ENCODE measurements at regions not wholly inside any gene's neighbourhood (a gene's known extent, or its start where the extent isn't known, plus 50 kb on each side); places are given as distances from the start of the nearest gene placed in this dataset.

DNA sequence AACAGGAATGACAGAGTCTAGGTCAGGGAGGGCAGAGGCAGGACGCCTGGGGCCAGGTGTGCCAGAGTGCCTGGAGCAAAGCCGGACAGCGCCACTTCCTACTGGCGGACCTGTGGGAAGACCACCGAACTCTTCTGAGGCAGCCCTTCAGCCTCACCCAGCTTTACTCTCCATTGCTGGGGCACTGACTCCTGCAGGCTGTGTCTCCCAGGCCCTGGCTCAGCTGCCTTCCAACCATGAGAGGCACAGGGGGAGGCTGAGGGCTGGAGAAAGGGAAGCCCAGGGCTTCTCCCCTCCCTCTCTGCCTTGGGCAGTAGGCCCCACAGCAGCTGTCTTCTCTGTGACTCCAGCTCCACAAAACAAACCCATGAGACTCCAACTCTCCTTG lies 139.6 kb upstream of the UNC5B start:
- no peak for DNase-seq

DNA sequence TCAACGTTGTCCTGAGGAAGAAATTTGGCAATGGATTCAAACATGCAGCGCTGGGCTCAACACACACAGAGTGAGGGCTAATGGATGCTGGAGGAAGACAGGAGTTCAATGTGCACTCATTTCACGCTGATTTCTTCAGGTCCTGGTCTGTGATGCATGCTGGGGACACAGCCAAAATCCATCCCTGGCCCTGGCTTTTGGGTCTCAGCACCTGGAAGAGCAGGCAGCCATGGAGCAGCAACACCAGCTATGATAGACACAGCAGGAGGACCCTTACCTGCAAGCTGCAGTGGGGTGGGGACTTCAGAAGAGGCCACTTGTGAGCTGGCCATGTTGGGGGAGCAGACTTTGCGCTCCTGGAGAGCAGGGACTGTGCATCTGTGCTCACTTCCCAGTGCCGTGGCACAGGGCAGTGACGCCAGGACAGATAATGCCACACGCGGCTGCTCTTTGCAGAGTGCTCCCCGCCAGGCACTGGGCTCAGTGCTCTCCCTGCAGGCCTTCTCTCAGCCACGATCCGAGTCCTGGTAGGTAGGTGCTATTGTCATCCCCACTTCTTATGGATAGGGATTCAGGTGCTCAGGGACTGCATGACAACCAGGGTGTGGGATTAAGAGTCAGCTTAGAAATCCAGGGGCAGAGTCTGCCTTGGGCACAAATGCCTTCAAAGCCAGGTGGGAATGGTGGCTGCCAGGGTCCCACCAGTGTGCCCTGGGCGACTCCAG lies 138.8 kb upstream of the UNC5B start:
- DNase-seq, result no peak

GRCh38 chr10:71074176-71074755 lies 138.1 kb upstream of the UNC5B start:
- no peak for DNase-seq

GRCh38 chr10:71075086-71075758 lies 137.1 kb upstream of the UNC5B start:
- DNase-seq, result no peak

DNA sequence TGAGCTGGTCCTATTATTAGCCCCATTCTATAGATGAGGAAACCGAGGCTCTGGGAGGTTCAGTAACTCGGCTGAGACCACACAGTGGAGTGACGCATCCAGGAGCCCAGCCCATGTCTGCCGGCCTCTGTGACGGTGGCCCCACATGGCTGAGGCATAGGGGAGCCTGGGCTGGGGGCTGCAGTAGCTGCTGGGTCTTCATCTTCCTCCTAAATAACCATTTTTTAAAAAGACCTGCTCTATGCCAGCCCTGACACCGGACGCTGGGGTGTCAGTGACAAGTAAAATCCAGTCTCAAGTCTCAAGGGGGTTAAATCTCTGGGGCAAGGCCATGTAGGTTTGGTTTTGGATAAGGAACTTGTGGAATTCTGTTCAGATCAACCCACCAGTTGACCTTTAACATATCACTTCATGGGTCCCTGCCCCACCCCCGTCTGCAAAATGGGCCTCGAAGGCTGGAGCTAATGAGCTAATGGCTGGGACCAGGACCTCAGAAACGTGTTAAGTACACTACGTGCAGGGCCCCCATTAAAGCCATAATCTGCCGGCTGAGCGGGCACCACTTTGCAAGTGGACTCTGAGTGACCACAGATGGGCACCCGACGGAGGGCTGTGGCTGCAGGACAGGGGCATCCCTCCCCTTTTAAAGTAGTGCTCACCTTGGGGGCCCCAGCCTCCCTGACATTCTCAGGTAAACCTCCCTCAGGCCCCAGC lies 136.5 kb upstream of the UNC5B start:
- DNase-seq, result no peak

GRCh38 chr10:71076473-71077142 lies 135.8 kb upstream of the UNC5B start:
- DNase-seq, result no peak

DNA sequence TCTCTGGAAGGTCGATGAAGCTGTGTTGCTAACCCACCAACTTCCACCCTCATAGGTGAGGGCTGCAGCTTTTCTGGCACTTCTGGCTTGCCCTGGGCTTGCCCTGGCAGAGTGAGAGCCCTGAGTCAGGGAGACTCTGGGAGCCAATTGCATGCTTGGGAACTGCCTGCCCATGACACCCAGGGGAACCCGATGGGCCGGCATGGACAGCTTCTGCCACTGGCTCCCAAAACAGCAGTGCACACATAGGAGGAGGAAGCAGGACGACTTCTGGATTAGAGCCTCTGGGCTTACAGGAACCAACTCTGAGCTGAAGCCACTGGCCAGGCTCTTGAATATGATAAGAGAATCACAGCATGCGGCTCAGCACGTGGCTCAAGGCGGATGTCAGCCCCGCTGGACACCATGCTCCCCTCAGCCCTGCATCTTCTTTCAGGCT lies 135.2 kb upstream of the UNC5B start:
- DNase-seq, result no peak

DNA sequence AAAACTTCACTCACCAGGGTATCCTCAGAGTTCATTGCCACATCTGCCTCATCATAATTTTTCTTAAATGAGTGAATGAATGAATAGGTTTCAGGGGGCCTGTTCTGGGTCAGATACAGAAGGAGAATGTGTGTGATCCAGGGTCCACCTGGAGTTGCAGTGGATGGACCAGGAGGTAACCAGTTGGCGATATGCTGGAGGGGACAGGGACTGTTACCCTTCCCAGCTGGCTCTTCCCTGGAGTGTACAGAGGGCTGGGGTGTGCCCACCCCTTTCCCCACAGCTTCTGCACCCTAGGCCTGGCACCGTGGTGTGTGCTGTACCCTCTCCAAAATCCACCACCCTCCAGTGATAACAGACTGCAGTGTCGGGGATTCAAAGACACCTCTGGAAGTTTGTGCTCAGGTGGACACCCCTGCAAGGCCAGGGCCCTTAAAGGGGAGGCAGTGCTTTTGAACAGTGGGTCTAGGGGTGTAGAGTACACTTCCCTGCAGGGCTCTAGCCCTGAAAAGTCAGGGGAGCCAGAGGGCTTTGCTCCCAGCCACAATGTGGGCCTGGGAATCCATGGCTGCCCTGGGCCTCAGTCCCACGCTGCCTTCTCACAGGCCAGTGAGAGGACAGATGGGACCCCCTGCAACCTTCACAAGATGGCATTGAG lies 134.4 kb upstream of the UNC5B start:
- no peak for DNase-seq

GRCh38 chr10:71078454-71079145 lies 133.8 kb upstream of the UNC5B start:
- no peak for DNase-seq

GRCh38 chr10:71079761-71080380 lies 132.5 kb upstream of the UNC5B start:
- no peak for DNase-seq

DNA sequence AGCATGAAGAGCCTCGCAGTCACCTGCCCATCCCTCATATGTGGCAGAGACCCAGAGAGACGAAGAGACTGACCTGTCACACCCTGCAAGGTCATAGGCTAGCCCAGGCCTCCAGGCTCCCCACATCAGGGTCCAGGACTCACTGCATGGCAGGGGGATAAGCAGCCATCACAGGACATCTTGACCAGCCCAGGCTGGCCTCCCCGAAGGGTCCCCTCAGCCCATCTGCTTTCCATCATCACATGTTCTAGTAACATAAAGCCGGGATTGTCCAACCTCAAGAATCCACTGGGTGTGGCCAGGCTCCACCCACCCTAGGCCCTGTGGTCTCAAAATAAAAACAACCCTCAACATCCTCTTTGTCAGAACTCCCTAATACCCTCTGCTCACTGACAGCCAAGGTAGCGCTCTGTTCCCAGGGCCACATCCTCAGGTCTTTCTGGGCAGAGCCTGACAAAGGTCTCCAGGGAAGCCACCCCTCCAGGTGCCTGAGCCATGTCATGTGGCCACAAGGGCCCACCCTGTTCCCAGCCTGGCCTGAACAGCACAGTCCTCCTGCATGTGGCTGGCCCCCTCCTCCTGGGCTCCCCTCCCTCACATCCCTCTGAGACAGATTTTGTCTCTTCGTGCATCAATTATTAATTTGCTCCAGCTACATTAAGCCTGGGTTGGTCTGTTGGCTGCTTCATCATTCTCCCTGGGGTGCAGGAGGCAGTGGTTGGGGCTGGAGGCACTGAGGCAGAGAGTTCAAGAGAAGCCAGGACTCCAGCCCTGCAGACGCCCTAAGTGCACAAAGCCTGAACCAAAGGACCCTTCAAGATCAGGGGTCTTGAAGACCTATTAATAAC lies 131.8 kb upstream of the UNC5B start:
- no peak for DNase-seq

DNA sequence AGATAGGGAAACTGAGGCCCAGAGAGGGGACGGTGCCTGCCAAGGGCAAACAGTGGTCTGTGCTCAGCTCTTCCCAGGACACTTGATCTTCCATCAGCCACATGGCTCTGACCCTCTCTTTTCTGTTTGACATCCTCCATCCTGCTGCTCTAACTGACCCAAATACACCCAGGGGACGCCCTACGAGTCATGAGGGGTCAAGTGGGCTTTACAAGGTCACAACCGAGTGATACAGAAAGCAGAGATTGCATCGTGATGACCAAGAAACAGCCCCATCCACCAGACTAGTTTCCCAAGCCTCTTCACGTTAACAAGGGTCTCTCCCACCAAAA lies 131.2 kb upstream of the UNC5B start:
- no peak for DNase-seq

DNA sequence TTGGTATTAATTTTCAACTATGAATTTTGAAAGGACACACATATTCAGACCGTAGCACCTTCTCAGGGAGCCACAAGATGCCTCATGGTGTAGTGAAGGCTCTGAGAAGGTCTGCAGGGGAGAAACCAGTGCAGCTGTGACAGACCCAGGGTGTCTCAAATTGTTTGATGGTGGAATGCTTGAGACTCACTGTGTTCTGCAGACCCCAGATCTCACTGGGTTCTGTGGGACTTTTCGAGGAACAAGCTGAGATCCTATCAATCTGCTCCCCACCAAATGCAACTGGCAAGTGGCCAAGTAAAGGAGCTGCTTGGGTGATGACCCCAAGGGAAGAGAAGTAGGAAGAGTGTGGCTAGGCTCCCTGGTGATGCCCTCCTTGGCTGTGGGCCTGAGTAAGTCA lies 130.5 kb upstream of the UNC5B start:
- no peak for DNase-seq

DNA sequence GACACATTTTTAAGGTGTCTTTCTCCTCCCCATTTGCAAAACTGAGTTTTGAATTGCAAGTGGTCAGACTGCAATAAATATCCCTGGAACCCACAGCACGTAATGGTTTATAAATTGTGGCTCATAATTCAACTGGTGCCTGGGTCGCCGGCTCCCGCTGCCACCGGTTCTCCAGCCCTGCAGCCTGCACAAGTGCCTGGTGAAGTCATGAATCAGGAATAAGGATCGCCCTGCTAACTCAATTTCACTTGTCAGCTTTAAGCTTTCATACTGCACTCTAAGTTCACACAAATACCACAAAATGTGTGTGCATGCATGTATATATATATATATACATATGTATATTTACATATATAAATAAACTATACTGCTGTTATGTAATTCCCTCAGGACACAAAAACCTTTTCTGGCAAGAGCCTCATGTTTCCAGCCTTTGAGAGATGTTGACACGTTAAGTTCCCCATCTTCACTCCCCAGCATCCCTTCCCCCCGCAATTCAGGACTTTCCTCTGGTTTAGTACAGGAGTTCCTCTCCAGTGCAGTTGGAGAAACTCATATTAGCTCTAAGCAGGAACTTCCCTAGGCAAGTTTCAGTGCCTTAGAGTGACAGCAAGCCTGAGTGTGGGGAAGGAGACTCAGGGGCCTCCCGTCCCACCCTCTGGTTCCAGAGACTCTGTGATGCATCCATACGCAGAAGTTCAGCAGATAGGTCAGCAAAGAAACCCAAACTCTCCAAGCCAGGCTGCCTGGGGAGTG lies 129.2 kb upstream of the UNC5B start:
- DNase-seq, result no peak

- DNase-seq, result no peak
Measured at GRCh38 chr10:71083716-71083975, 128.7 kb upstream of the UNC5B start.

DNA sequence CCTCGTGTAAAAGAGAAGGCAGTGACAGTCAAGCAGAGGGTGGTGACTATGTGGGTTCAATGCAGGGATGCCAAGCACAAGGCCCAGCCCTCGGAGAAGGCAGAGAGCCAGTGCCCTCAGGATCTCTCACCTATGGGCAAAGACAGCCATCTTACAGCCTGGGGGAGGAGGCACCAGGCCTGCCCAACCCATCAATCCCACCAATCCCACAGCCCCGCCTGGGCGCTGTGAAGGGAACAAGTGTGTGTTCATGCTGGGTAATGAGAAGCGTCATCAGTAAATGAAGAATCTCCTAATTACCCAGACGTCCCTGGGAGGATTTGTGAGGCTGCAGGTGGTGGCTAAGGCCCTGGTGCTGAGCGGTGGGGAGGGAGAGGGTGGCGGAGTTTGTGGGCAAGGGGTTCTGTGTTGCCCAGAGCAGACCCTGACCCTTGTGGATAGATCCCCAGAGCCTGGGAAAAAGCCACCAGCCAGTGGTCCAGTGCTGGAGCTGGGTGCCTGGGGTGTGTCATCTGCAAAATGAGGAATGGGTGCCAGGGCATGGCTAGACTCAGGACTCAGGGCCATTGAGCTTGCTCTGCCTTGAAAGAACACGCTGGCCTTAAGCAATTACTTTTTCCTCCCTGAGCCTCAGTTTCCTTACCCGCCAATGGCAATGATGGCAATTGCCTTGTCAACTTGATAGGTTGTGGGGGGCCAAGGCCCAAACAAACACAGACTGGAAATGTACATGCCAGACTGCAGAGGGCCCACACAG lies 128.1 kb upstream of the UNC5B start:
- no peak for DNase-seq

DNA sequence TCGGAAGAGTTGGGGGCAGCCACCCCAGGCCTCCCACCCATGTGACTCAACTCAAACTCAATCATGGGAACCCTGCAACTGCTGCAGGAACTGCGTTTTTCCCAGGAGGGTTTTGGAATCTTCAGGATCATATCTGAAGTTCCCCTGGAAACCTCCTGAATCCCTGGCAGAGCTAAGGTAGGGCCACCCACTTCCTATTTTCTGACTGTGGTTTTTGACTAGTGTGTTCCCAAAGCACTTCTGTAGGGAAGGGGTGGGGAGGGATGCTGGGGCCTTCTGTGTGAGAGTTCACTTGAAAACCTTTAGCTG lies 127.6 kb upstream of the UNC5B start:
- no peak for DNase-seq

- DNase-seq, result no peak
Measured at GRCh38 chr10:71085689-71086438, 126.5 kb upstream of the UNC5B start.

Measured in T-helper 2 cell (primary cell).